Suppressor macrophage (primary cell): ENCODE measurements at regions not wholly inside any gene's neighbourhood (a gene's known extent, or its start where the extent isn't known, plus 50 kb on each side); places are given as distances from the start of the nearest gene placed in this dataset.
A peak's percentile ranks its signal among the peaks of the same experiment; 100 is the strongest.

Experiments
- DNase-seq, 4 experiments: peaks; one replicate each; pipeline ENCODE4 v3.0.0-alpha.2; 2020 to 2022

DNA sequence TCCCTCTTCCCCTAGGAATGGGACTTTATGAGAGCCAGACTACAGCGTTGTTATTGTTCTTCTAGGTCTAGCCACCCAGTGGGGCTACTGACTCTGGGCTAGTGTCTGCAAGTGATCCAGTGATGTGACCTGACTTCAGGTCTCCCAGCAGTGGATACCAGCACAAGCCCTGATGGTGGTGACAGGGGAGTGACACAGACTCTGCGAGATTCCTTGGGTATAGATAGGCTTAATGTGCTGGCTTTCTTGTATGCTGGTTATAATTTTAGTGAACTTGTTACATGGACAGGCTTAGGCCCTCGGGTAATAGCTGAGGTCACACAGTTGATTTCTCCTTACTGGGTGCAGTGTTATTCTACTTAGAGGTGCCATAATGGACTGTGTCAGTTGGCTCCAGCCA is 106.9 kb downstream of the TBC1D30 start:
- DNase-seq, result no peak

- DNase-seq, result peak in 2 of 4 experiments; percentile 3 to 5
Observed at GRCh38 chr12:64931981-64932380, 107.5 kb downstream of the TBC1D30 start.

DNA sequence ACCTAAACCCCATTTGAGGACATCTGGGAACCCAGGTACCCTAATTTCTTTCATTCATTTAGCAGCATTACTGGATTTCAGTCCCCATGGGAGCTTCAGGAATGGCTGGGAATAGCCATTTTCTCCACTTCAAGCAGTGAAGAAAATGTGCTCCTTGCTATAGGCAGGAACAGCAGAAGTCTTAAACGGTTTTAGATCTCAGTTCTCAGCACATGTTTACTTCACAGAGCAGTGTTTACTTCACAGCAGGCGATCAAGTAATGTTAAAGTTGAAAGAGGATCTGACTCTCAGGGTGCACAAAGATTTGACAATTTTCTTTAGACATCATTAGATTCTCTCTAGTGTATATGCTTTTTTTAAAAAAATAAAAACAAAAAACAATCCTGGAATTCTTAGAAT is 109.3 kb downstream of the TBC1D30 start:
- DNase-seq, result no peak

DNA sequence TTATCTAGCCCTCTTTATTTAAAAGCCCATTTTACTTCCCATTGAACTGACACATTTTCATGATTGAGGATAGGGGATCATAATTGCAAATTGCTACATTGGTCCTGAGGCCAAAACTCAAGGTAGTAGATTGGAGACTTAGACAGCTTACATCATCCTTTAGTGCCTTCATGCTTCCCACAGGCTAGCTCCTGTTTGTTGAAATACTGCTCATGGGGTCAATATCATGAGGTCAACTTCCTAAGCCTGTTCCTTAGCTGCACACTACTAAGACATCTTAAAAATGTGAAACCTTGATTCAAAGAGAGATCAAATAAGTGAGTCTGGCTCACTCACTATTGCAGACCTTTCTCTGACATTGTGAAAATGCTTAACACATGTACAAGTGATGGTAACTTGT is 113.0 kb downstream of the TBC1D30 start:
- DNase-seq, result peak in 3 of 4 experiments; percentile 12 to 27 (median 13)

DNA sequence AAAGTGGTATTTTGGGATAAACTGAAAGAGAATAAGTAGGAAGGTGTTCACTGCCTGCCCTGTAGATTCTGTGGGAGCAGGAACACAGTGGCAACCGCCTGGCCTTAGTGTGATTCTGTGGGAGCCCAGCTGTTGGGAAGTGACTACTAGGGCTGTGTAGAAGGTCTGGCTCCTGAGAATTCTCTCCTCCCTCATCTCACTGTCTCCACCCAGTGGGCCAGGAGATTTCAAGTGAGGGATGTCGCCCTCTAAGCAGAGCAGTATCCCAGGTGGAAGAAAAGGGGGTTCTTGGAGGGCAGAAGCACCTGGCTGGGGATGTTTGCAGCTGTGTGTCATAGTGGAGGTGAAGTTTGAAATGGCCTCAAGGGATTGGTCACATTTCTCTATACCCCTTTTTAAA is 113.7 kb downstream of the TBC1D30 start:
- no peak for DNase-seq

DNA sequence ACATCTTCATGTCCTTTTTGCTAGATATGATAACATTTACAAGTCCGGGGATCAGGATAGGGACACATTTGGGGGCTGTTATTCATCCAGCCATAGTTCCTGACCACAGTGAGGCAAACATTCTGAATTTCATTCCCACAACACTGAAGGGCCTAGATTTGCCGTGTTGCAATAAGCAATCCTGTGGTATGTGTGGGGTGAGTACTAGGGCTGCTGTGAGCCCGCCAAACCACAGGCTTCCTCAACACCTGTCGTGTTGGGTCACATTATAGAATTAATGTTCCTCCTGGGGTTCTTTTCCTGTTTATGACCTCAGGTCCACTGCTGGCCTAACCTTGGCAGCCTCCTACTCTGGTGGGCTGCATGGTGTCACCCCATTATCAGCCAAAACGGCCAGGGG is 119.2 kb downstream of the TBC1D30 start:
- DNase-seq, result no peak

DNA sequence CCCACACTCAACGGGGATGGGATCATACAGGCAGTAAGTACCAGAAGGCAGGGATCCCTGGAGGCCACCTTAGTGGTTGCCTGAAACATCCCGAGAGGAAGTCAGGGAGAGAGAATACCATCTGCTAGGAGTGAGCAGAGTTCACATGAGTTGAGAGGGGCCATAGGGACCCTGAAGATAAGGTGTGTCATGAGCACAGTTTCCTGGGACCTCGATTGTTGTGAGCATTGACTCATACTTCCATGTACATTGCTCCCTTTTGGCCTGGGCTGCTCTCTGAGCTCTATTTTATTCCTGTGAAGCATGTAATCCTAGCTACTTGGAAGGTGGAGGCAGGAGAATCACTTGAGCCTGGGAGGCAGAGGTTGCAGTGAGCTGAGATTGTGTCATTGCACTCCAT is 120.5 kb downstream of the TBC1D30 start:
- DNase-seq, result no peak

- no peak for DNase-seq
Observed at GRCh38 chr12:64946132-64946829, 121.8 kb downstream of the TBC1D30 start.

- no peak for DNase-seq
Observed at GRCh38 chr12:64950711-64951298, 126.4 kb downstream of the TBC1D30 start.

DNA sequence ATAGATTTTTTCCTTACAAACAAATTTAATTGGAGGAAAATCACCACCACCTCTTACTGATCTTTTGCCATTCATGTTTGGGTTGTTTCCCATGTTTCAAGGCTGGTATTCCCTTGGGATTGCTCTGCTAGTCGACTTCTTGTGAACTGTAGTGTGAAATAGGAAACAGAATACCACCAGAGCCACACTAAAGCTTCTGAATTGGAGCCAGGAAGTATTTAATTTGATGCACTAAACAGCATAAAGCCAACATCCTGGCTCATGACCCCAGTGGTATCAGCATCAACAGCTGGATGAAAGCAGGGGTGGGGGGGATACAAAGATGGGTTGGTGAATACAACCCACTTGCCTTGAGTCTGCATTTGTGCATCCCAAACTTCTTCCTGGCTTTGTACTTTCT is 127.5 kb downstream of the TBC1D30 start:
- DNase-seq, result no peak

DNA sequence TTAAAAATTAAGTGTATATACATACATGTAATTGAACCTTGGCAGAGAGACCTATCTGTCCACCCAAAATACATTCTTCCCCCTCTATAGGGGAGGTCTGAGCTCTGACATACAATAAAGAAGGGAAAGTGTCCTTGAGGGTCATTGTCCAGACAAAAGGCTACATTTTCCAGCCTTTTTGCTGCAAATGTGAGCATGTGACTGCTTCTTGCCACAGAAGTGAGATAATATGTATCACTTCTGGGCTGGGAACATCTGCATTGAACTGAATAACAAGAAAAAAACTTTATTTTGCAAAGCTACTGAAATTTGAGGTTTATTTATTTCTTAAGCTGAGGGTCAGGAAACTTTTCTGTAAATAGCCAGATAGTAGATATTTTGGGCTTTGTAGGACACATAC is 131.3 kb downstream of the TBC1D30 start:
- DNase-seq, result no peak

GRCh38 chr12:64965920-64966319 is 141.5 kb downstream of the TBC1D30 start:
- DNase-seq, result no peak

- no peak for DNase-seq
Observed at GRCh38 chr12:64968989-64969819, 144.8 kb downstream of the TBC1D30 start.

- DNase-seq, result no peak
Observed at GRCh38 chr12:64976131-64976530, 145.0 kb downstream of the WIF1 start.

DNA sequence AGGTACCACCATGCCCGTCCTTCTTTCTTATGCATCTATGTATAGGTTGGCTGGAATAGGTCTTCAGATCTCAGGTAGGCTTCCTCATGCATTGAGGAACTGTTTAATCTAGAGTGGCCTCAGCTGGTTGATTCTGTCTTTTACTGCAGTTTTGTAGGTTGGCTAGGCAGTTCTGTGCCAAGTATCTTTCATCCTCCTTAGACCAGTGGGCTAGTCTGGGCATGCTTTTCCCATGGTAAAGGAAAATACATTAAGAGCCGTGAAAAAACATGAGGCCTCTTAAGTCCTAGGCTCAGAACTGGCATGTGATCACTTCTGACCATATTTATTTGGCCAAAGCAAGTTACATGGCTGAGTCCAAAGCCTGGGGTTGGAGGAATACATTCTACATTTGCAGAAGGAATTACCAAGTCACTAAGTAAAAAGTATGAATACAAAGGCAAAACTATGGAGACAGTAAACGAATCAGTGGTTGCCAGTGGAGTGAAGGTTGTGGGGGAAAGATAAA is 137.3 kb downstream of the WIF1 start:
- no peak for DNase-seq

DNA sequence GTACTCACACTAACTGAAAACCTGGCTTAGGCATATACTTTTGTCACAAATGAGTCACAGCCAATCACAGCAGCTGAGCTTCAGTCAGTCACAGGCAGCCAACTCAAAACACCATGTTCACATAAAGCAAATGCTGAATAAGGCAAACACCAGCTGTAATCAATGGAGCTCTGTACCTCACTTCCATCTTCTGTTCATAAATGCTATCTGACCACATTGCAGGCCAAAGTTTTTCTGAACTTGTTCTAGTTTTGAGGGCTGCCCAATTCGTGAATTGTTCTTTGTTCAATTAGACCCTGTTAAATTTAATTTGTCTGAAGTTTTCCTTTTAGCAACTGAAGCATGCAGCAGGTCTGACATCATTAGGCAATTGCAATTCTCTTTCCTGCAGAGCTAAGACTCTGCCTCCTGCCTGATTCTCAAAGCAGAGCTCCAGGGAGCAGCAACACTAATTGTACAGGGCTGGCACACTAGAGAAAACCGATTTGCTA is 129.9 kb downstream of the WIF1 start:
- DNase-seq, result no peak

DNA sequence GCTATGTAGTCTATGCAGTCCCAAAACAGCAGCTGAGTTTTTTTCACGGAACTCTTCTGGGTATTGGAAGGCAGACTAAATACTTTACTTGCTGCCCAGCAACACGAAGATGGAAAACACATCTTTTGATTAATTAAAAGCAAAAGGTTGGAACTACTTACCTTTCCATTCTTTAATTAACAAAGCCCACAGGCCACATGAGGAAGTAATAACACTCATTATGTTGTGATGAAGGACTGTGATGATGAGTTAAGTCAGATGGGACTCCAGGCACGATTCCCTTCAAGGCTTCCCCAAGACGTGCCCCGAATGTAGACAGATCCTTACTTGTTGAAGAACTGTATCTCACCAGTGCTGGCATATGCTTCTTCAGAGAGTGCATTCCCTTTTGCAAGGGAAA is 129.0 kb downstream of the WIF1 start:
- DNase-seq, result no peak

DNA sequence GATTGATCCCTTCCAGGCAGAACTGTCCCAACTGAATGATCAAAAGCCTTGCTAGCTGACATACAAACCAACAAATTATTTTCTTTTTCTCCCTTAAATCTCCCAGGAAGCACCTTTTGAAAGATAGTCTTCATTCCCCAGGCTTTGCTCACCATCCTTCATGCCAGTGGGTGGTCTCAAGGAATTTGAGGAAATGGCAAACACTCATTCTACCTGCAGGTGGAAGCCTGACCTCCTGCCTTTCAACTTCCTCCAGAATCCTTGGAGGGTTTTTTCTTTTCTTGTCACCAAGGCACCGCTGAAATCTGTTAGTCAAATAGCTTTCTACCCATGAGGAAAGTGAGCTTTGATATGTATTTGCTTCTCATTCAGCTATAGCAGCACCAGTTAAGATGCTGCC is 128.5 kb downstream of the WIF1 start:
- DNase-seq, result no peak

- no peak for DNase-seq
Observed at GRCh38 chr12:64993461-64993860, 127.6 kb downstream of the WIF1 start.

DNA sequence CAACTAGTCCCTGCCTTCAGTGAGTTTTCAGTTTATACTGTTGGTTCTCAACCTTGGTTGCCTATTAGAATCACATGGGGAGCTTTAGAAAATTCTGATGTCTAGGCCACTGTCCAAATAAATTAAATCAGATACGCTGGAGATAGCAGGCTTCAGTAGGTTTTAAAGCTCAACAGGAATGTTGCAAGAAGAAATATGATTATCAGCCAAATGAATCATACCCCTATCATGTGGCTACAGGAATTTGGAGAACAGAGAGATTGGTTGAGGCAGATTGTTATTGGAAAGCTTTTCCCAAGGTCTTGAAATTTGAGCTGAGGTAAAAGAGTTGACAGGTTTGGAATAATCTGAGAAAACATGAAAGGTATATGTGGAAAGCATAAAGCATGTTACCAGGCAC is 125.3 kb downstream of the WIF1 start:
- DNase-seq, result no peak

GRCh38 chr12:64997858-64998257 is 123.2 kb downstream of the WIF1 start:
- no peak for DNase-seq

GRCh38 chr12:64998371-64999147 is 122.5 kb downstream of the WIF1 start:
- DNase-seq, result no peak

DNA sequence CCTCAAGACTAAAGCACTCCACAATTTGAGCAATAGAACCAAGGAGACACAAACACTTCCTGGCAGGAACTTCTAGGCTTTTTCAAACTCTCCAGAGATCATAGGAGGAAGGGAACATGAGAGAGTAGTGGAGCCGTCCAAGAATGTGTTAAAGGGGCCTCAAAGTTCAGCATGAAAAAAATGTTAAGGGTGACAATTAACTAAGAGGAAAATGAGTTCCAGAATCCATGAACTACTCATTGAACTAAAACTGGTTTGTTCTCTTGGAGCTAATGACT is 122.0 kb downstream of the WIF1 start:
- DNase-seq, result no peak
